Adipocyte (in vitro differentiated cells): ENCODE measurements at regions not wholly inside any gene's neighbourhood (a gene's known extent, or its start where the extent isn't known, plus 50 kb on each side); places are given as distances from the start of the nearest gene placed in this dataset.

Source experiments
- DNase-seq: peaks from one replicate; pipeline ENCODE4 v3.0.0-alpha.2; 2015; ENCODE audit warnings: low read depth
- H3K27me3 ChIP-seq: replicated peaks from 2 replicates; pipeline ENCODE4 v1.7.0; 2013; ENCODE audit warnings: mild to moderate bottlenecking, low read length, moderate library complexity; ENCODE audit not compliant: control insufficient read depth, insufficient read depth
- H3K36me3 ChIP-seq: 2 replicates; pipeline ENCODE4 v1.7.0; 2013; ENCODE audit warnings: low read length, mild to moderate bottlenecking, moderate library complexity; ENCODE audit not compliant: control insufficient read depth, insufficient read depth, severe bottlenecking
- H3K4me1 ChIP-seq: 2 replicates; pipeline ENCODE4 v1.7.0; 2013; ENCODE audit warnings: mild to moderate bottlenecking, low read length, moderate library complexity; ENCODE audit not compliant: control insufficient read depth, insufficient read depth
- H3K4me3 ChIP-seq: 2 replicates; pipeline ENCODE4 v1.7.0; 2013; ENCODE audit warnings: mild to moderate bottlenecking, low read length, moderate library complexity
- H3K9ac ChIP-seq: 2 replicates; pipeline ENCODE4 v1.7.0; 2013; ENCODE audit warnings: mild to moderate bottlenecking, low read length, moderate library complexity
- H3K9me3 ChIP-seq: 2 replicates; pipeline ENCODE4 v1.7.0; 2013; ENCODE audit warnings: mild to moderate bottlenecking, low read length, moderate library complexity; ENCODE audit not compliant: control insufficient read depth

- H3K27me3 ChIP-seq = no peaks in the 10 kb centered on the region
- no peak for DNase-seq
- peaks cover 11% of the 10 kb centered on the region for H3K4me1 ChIP-seq
- H3K9ac ChIP-seq = no peak overlapping the region
- no peak overlapping the region for H3K4me3 ChIP-seq
- no peaks in the 10 kb centered on the region for H3K9me3 ChIP-seq
- no peaks in the 10 kb centered on the region for H3K36me3 ChIP-seq
Measured at GRCh38 chr6:14762077-14762476, 483.8 kb upstream of the JARID2 start.

GRCh38 chr6:14763139-14763538, 482.7 kb upstream of the JARID2 start:
- Histone ChIP-seq H3K4me3 (no peak overlapping the region), H3K27me3 (no peaks in the 10 kb centered on the region), H3K4me1 (peaks cover 14% of the 10 kb centered on the region), H3K9ac (no peak overlapping the region), H3K9me3 (no peaks in the 10 kb centered on the region), H3K36me3 (no peaks in the 10 kb centered on the region)
- peak; percentile 31 for DNase-seq

GRCh38 chr6:14763616-14764015, 482.3 kb upstream of the JARID2 start:
- no peak for DNase-seq
- Histone ChIP-seq H3K27me3 (no peaks in the 10 kb centered on the region), H3K4me1 (peaks cover 12% of the 10 kb centered on the region), H3K36me3 (no peaks in the 10 kb centered on the region), H3K9me3 (no peaks in the 10 kb centered on the region), H3K9ac (no peak overlapping the region), H3K4me3 (no peak overlapping the region)

- Histone ChIP-seq H3K4me1 (peaks cover 12% of the 10 kb centered on the region), H3K9me3 (no peaks in the 10 kb centered on the region), H3K36me3 (no peaks in the 10 kb centered on the region), H3K9ac (no peak overlapping the region), H3K4me3 (no peak overlapping the region), H3K27me3 (no peaks in the 10 kb centered on the region)
- peak; percentile 25 for DNase-seq
Measured at GRCh38 chr6:14765106-14765505, 480.8 kb upstream of the JARID2 start.

- Histone ChIP-seq H3K4me1 (peaks cover 12% of the 10 kb centered on the region), H3K27me3 (no peaks in the 10 kb centered on the region), H3K9ac (no peak overlapping the region), H3K36me3 (no peaks in the 10 kb centered on the region), H3K9me3 (no peaks in the 10 kb centered on the region), H3K4me3 (no peak overlapping the region)
- no peak for DNase-seq
Measured at GRCh38 chr6:14765721-14766390, 480.0 kb upstream of the JARID2 start.

- H3K27me3 ChIP-seq = no peaks in the 10 kb centered on the region
- H3K9me3 ChIP-seq = no peaks in the 10 kb centered on the region
Measured at GRCh38 chr6:14766391-14766994, 479.4 kb upstream of the JARID2 start.

GRCh38 chr6:14767226-14767625, 478.6 kb upstream of the JARID2 start:
- no peak overlapping the region for H3K9ac ChIP-seq
- peaks cover 12% of the 10 kb centered on the region for H3K4me1 ChIP-seq
- DNase-seq = no peak
- H3K9me3 ChIP-seq = no peaks in the 10 kb centered on the region
- H3K36me3 ChIP-seq = no peaks in the 10 kb centered on the region
- H3K4me3 ChIP-seq = no peak overlapping the region
- no peaks in the 10 kb centered on the region for H3K27me3 ChIP-seq

More at GRCh38 chr6:14766391-14766994, 479.4 kb upstream of the JARID2 start:
- Histone ChIP-seq H3K36me3 (no peaks in the 10 kb centered on the region), H3K4me1 (peaks cover 12% of the 10 kb centered on the region), H3K4me3 (no peak overlapping the region), H3K9ac (no peak overlapping the region)
- DNase-seq = no peak

GRCh38 chr6:14770040-14770439, 475.8 kb upstream of the JARID2 start:
- Histone ChIP-seq H3K27me3 (no peaks in the 10 kb centered on the region), H3K36me3 (no peaks in the 10 kb centered on the region), H3K4me1 (peaks cover 8% of the 10 kb centered on the region), H3K9ac (no peak overlapping the region), H3K9me3 (no peaks in the 10 kb centered on the region), H3K4me3 (no peak overlapping the region)
- no peak for DNase-seq

- Histone ChIP-seq H3K4me3 (no peak overlapping the region), H3K9ac (no peak overlapping the region), H3K27me3 (no peaks in the 10 kb centered on the region), H3K36me3 (no peaks in the 10 kb centered on the region), H3K9me3 (no peaks in the 10 kb centered on the region), H3K4me1 (peaks cover 8% of the 10 kb centered on the region)
- DNase-seq = no peak
Measured at GRCh38 chr6:14770572-14770971, 475.3 kb upstream of the JARID2 start.

GRCh38 chr6:14771016-14771415, 474.9 kb upstream of the JARID2 start:
- Histone ChIP-seq H3K27me3 (no peaks in the 10 kb centered on the region), H3K4me3 (no peak overlapping the region), H3K9me3 (peaks cover 2% of the 10 kb centered on the region), H3K36me3 (no peaks in the 10 kb centered on the region), H3K4me1 (peaks cover 8% of the 10 kb centered on the region), H3K9ac (no peak overlapping the region)
- DNase-seq = no peak

- no peaks in the 10 kb centered on the region for H3K27me3 ChIP-seq
- peaks cover 8% of the 10 kb centered on the region for H3K4me1 ChIP-seq
- peaks cover 3% of the 10 kb centered on the region for H3K9me3 ChIP-seq
- no peak overlapping the region for H3K4me3 ChIP-seq
- H3K36me3 ChIP-seq = no peaks in the 10 kb centered on the region
- H3K9ac ChIP-seq = no peak overlapping the region
- no peak for DNase-seq
Measured at GRCh38 chr6:14772188-14772587, 473.7 kb upstream of the JARID2 start.

- Histone ChIP-seq H3K36me3 (no peaks in the 10 kb centered on the region), H3K27me3 (no peaks in the 10 kb centered on the region), H3K9ac (no peak overlapping the region), H3K4me1 (peaks cover 4% of the 10 kb centered on the region), H3K4me3 (no peak overlapping the region), H3K9me3 (peaks cover 3% of the 10 kb centered on the region)
- DNase-seq = no peak
Measured at GRCh38 chr6:14775528-14775927, 470.3 kb upstream of the JARID2 start.
